IMR-90 (cell line): ENCODE measurements at regions not wholly inside any gene's neighbourhood (a gene's known extent, or its start where the extent isn't known, plus 50 kb on each side); places are given as distances from the start of the nearest gene placed in this dataset.

Experiments used
- ATAC-seq: fragments of 200-7000 bp; cut with Tn5 transposase; 2 replicates; pipeline ENCODE4 v1.9.1; 2020; ENCODE audit warnings: low read depth, mild to moderate bottlenecking, moderate library complexity
- BruUV-seq: library from RNA; stranded (reverse); fragments of 400-500 nt; replicated peaks from 2 replicates; lab custom pipeline; 2021; lab: Mats Ljungman, UMichigan
- CTCF ChIA-PET: fragments of 300-600 bp; formaldehyde crosslinking; extraction: SDS; loops from one replicate; lab custom pipeline; 2021; ENCODE audit warnings: antibody characterized with exemption; lab: Yijun Ruan, JAX
- POLR2A ChIA-PET: fragments of 300-600 bp; sonication (Branson Sonifier 250); formaldehyde crosslinking; loops from one replicate; lab custom pipeline; 2022; ENCODE audit warnings: antibody characterized with exemption; ENCODE audit not compliant: unreplicated experiment; lab: Charles Lee
- DNase-seq: peaks from one replicate; pipeline ENCODE4 v3.0.0; 2013
- H2AFZ ChIP-seq: replicated peaks from 2 replicates; pipeline ENCODE3; 2013; ENCODE audit warnings: low read length, mild to moderate bottlenecking; ENCODE audit not compliant: poor library complexity
- H2AK5ac ChIP-seq: 2 replicates; pipeline ENCODE4 v1.6.1; 2013; ENCODE audit warnings: low read depth, low read length, inconsistent platforms
- H2AK9ac ChIP-seq: replicated peaks from 2 replicates; pipeline ENCODE3; 2013; ENCODE audit warnings: mild to moderate bottlenecking, low read depth, low read length, moderate library complexity; ENCODE audit not compliant: poor library complexity
- H2BK120ac ChIP-seq: 2 replicates; pipeline ENCODE4 v1.6.1; 2013; ENCODE audit warnings: low read depth, low read length, inconsistent platforms
- H2BK15ac ChIP-seq: 3 replicates; pipeline ENCODE4 v1.6.1; 2013; ENCODE audit warnings: low read depth, low read length, inconsistent platforms
- H2BK20ac ChIP-seq: 2 replicates; pipeline ENCODE4 v1.6.1; 2013; ENCODE audit warnings: low read depth, mild to moderate bottlenecking, inconsistent platforms, low read length, moderate library complexity
- H2BK5ac ChIP-seq: 2 replicates; pipeline ENCODE4 v1.6.1; 2013; ENCODE audit warnings: mild to moderate bottlenecking, low read depth, low read length, inconsistent platforms; ENCODE audit not compliant: poor library complexity, severe bottlenecking
- H3K14ac ChIP-seq: replicated peaks from 2 replicates; pipeline ENCODE4 v1.6.1; 2013; ENCODE audit warnings: low read depth, low read length, inconsistent platforms
- H3K18ac ChIP-seq: 2 replicates; pipeline ENCODE4 v1.6.1; 2013; ENCODE audit warnings: low read depth, low read length, control low read depth
- H3K23ac ChIP-seq: 2 replicates; pipeline ENCODE4 v1.6.1; 2013; ENCODE audit warnings: low read depth, low read length, inconsistent platforms
- H3K27ac ChIP-seq: 2 replicates; pipeline ENCODE4 v1.5.1; 2013; ENCODE audit warnings: mild to moderate bottlenecking, control low read depth, low read length; ENCODE audit not compliant: insufficient read depth
- H3K27me3 ChIP-seq: 2 replicates; pipeline ENCODE4 v1.6.1; 2013; ENCODE audit warnings: low read length; ENCODE audit not compliant: control insufficient read depth, insufficient read depth
- H3K36me3 ChIP-seq: 2 replicates; pipeline ENCODE4 v1.6.1; 2013; ENCODE audit warnings: low read length, mixed read lengths; ENCODE audit not compliant: control insufficient read depth, insufficient read depth
- H3K4ac ChIP-seq: 2 replicates; pipeline ENCODE4 v1.6.1; 2013; ENCODE audit warnings: low read depth, low read length, inconsistent platforms
- H3K4me1 ChIP-seq: 2 replicates; pipeline ENCODE4 v1.6.1; 2013; ENCODE audit warnings: low read length, mixed read lengths; ENCODE audit not compliant: control insufficient read depth, insufficient read depth
- H3K4me2 ChIP-seq: 2 replicates; pipeline ENCODE4 v1.6.1; 2013; ENCODE audit warnings: low read depth, mild to moderate bottlenecking, control low read depth, low read length, moderate library complexity
- H3K4me3 ChIP-seq: 2 replicates; pipeline ENCODE4 v1.5.1; 2013; ENCODE audit warnings: low read depth, mild to moderate bottlenecking, control low read depth, low read length, moderate library complexity; ENCODE audit not compliant: insufficient read depth
- H3K56ac ChIP-seq: 2 replicates; pipeline ENCODE4 v1.6.1; 2013; ENCODE audit warnings: low read length, inconsistent platforms; ENCODE audit not compliant: insufficient read depth; ENCODE audit errors: extremely low read depth
- H3K79me1 ChIP-seq, 2 experiments: 2 replicates each; pipeline ENCODE4 v1.6.1; 2013; ENCODE audit warnings: low read length in 2 of 2, inconsistent platforms in 1 of 2, low read depth in 1 of 2
- H3K9ac ChIP-seq: 2 replicates; pipeline ENCODE4 v1.6.1; 2013; ENCODE audit warnings: low read depth, low read length, control low read depth
- H3K9me1 ChIP-seq: 2 replicates; pipeline ENCODE4 v1.6.1; 2013; ENCODE audit warnings: low read length, inconsistent platforms; ENCODE audit not compliant: insufficient read depth
- H3K9me3 ChIP-seq: 2 replicates; pipeline ENCODE4 v1.6.1; 2013; ENCODE audit warnings: low read length; ENCODE audit not compliant: control insufficient read depth, insufficient read depth
- H4K20me1 ChIP-seq: 2 replicates; pipeline ENCODE4 v1.6.1; 2013; ENCODE audit warnings: low read length, inconsistent platforms; ENCODE audit not compliant: insufficient read depth
- H4K5ac ChIP-seq: 2 replicates; pipeline ENCODE4 v1.6.1; 2013; ENCODE audit warnings: mild to moderate bottlenecking, low read depth, low read length, control low read depth
- H4K8ac ChIP-seq, 2 experiments: 2 replicates each; pipeline ENCODE4 v1.6.1; 2013; ENCODE audit warnings: low read depth in 2 of 2, low read length in 2 of 2, control low read depth in 1 of 2, inconsistent platforms in 1 of 2
- H4K91ac ChIP-seq: 2 replicates; pipeline ENCODE4 v1.6.1; 2013; ENCODE audit warnings: low read depth, low read length, inconsistent platforms; ENCODE audit not compliant: insufficient read depth
- BHLHE40 ChIP-seq: fragments of 150-350 bp; IDR thresholded peaks from 2 replicates; pipeline ENCODE4 v1.6.1; 2016; ENCODE audit warnings: mild to moderate bottlenecking, low read depth, low read length
- CEBPB ChIP-seq: IDR thresholded peaks from 2 replicates; pipeline ENCODE4 v1.6.1; 2012; ENCODE audit warnings: low read depth, low read length, improper control_type of control experiment
- CHD1 ChIP-seq: IDR thresholded peaks from 2 replicates; pipeline ENCODE4 v1.6.1; 2012; ENCODE audit warnings: low read depth, low read length, improper control_type of control experiment
- ELK1 ChIP-seq: fragments of 150-350 bp; IDR thresholded peaks from 2 replicates; pipeline ENCODE4 v1.6.1; 2016; ENCODE audit warnings: low read depth, mild to moderate bottlenecking, low read length, moderate library complexity, borderline replicate concordance
- FOS ChIP-seq: fragments of 150-350 bp; IDR thresholded peaks from 2 replicates; pipeline ENCODE4 v1.6.1; 2016; ENCODE audit warnings: low read depth, low read length
- MAFK ChIP-seq: IDR thresholded peaks from 2 replicates; pipeline ENCODE4 v1.6.1; 2012; ENCODE audit warnings: low read depth, low read length, improper control_type of control experiment
- MAZ ChIP-seq: IDR thresholded peaks from 2 replicates; pipeline ENCODE4 v1.6.1; 2012; ENCODE audit warnings: low read depth, mild to moderate bottlenecking, low read length, improper control_type of control experiment, moderate library complexity, borderline replicate concordance
- MXI1 ChIP-seq: IDR thresholded peaks from 2 replicates; pipeline ENCODE4 v1.6.1; 2012; ENCODE audit warnings: low read depth, mild to moderate bottlenecking, low read length, moderate library complexity, borderline replicate concordance
- NFE2L2 ChIP-seq: fragments of 150-350 bp; IDR thresholded peaks from 2 replicates; pipeline ENCODE4 v1.6.1; 2016; ENCODE audit warnings: low read depth, mild to moderate bottlenecking, low read length
- POLR2A ChIP-seq: IDR thresholded peaks from 2 replicates; pipeline ENCODE4 v1.6.1; 2012; ENCODE audit warnings: mild to moderate bottlenecking, low read depth, low read length
- RAD21 ChIP-seq: IDR thresholded peaks from 2 replicates; pipeline ENCODE4 v1.6.1; 2012; ENCODE audit warnings: low read length, improper control_type of control experiment
- RCOR1 ChIP-seq: IDR thresholded peaks from 2 replicates; pipeline ENCODE4 v1.6.1; 2012; ENCODE audit warnings: mild to moderate bottlenecking, low read length, improper control_type of control experiment; ENCODE audit not compliant: insufficient replicate concordance
- RFX5 ChIP-seq: IDR thresholded peaks from 2 replicates; pipeline ENCODE4 v1.8.0; 2012; ENCODE audit warnings: low read depth, mild to moderate bottlenecking, low read length, moderate library complexity
- SMC3 ChIP-seq: fragments of 150-350 bp; IDR thresholded peaks from 2 replicates; pipeline ENCODE4 v1.6.1; 2016; ENCODE audit warnings: low read depth, mild to moderate bottlenecking, antibody characterized with exemption, low read length, moderate library complexity
- USF2 ChIP-seq: fragments of 150-350 bp; IDR thresholded peaks from 2 replicates; pipeline ENCODE4 v1.6.1; 2017; ENCODE audit warnings: mild to moderate bottlenecking, antibody characterized with exemption, low read length, low read depth
- WGBS, 2 experiments: methylation state at CpG; one replicate each; pipeline versions ENCODE4 v1.1.5 to v1.1.7; 2013; ENCODE audit warnings: missing lambda C conversion rate in 2 of 2; ENCODE audit not compliant: insufficient read length in 1 of 2; ENCODE audit errors: extremely low coverage in 2 of 2; 5-methylcytosine and 5-hydroxymethylcytosine counted together
- dilution Hi-C: fragments of 300-500 bp; cut with HindIII; formaldehyde crosslinking; loops from one replicate; pipeline ENCODE4 v1.14.3; 2018; ENCODE audit warnings: low sequenced_read_pairs; ENCODE audit not compliant: unreplicated experiment
- in situ Hi-C: fragments of 300-500 bp; cut with MboI; formaldehyde crosslinking; loops from 3 replicates; pipeline ENCODE4 v1.14.3; 2019; ENCODE audit warnings: low sequenced_read_pairs, inconsistent platforms, mixed read lengths
- intact Hi-C: fragments of 100-400 bp; cut with micrococcal nuclease; formaldehyde crosslinking; loops from 2 replicates; pipeline ENCODE4 v1.10.0; 2022
- TF ChIP-seq, protein P1 (sequence below): conservative IDR thresholded peaks from 2 replicates; pipeline ENCODE4 v1.5.1; 2012; ENCODE audit warnings: mild to moderate bottlenecking, low read depth, low read length, improper control_type of control experiment

DNA sequence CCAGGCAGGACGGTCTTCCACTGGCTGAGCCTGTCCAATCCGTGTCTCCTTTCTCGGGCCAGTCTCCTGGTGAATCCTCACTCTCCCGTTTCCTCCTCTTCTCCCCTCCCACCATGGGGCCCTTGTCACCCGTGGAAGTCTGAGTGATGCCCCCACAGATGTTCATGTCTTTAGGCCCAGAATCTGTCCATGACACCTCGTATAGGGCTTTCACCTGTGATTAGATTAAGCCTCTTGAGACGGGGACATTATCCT is 193.5 kb downstream of the ZFP36L2 start:
- H3K36me3 ChIP-seq: no peaks in the 10 kb centered on the region
- no peaks in the 10 kb centered on the region for H3K79me1 ChIP-seq
- CTCF ChIA-PET: interaction anchor here (0.6 kb wide), 1 partner anchor 120 kb away, joined by 3 read pairs; no protein-coding TSS in a partner anchor
- no peaks in the 10 kb centered on the region for H3K27me3 ChIP-seq
- no peak overlapping the region for H3K4me3 ChIP-seq
- dilution Hi-C loops: no loop called here
- H2AK5ac ChIP-seq: peak overlapping the region; percentile 44; the same call in 1 of the 2 replicates
- no peak overlapping the region; the same call in 1 of the 2 replicates for H4K5ac ChIP-seq
- no peak for ATAC-seq
- BruUV-seq: no TSS peak
- H2AK9ac ChIP-seq: peak overlapping the region; percentile 10
- in situ Hi-C loops: no loop called here
- POLR2A ChIA-PET: no interaction called here
- H3K23ac ChIP-seq: no peak overlapping the region
- peak overlapping the region; percentile 44; the same call in 1 of the 2 replicates for H2BK120ac ChIP-seq
- H2AFZ ChIP-seq: peak overlapping the region; percentile 77
- no peaks in the 10 kb centered on the region; the same call in 1 of the 2 replicates for H3K4me1 ChIP-seq
- H4K20me1 ChIP-seq: no peaks in the 10 kb centered on the region
- H3K18ac ChIP-seq: peak overlapping the region; percentile 6
- no peak for DNase-seq
- no peak overlapping the region for H2BK5ac ChIP-seq
- no peak overlapping the region for H3K4me2 ChIP-seq
- no peaks in the 10 kb centered on the region for H3K9me3 ChIP-seq
- intact Hi-C loops: no loop called here
- peak overlapping the region; percentile 75; the same call in 1 of the 2 replicates for H2BK20ac ChIP-seq
- H3K14ac ChIP-seq: no peak overlapping the region
- 86% methylated on average over 7 of the region's 7 CpGs; no CpG with 5 or more reads in 1 of the 2 experiments for WGBS, 2 experiments
- TF ChIP-seq RAD21: no peak
- TF ChIP-seq MAFK: no peak
- no peak for TF ChIP-seq RFX5
- no peak for TF ChIP-seq CHD1
- no peak for TF ChIP-seq CEBPB
- no peak for TF ChIP-seq NFE2L2
- TF ChIP-seq RCOR1: no peak
- no peak for TF ChIP-seq USF2
- TF ChIP-seq, protein P1, sequence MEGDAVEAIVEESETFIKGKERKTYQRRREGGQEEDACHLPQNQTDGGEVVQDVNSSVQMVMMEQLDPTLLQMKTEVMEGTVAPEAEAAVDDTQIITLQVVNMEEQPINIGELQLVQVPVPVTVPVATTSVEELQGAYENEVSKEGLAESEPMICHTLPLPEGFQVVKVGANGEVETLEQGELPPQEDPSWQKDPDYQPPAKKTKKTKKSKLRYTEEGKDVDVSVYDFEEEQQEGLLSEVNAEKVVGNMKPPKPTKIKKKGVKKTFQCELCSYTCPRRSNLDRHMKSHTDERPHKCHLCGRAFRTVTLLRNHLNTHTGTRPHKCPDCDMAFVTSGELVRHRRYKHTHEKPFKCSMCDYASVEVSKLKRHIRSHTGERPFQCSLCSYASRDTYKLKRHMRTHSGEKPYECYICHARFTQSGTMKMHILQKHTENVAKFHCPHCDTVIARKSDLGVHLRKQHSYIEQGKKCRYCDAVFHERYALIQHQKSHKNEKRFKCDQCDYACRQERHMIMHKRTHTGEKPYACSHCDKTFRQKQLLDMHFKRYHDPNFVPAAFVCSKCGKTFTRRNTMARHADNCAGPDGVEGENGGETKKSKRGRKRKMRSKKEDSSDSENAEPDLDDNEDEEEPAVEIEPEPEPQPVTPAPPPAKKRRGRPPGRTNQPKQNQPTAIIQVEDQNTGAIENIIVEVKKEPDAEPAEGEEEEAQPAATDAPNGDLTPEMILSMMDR: no peak
- no peak for TF ChIP-seq SMC3
- TF ChIP-seq MAZ: no peak
- no peak for TF ChIP-seq BHLHE40
- TF ChIP-seq FOS: no peak
- TF ChIP-seq POLR2A: no peak
- TF ChIP-seq MXI1: no peak
- TF ChIP-seq ELK1: no peak
- H3K9me1 ChIP-seq: no peaks in the 10 kb centered on the region
- peak overlapping the region; percentile 66 for H4K91ac ChIP-seq
- no peak overlapping the region for H3K27ac ChIP-seq
- no peak overlapping the region for H3K56ac ChIP-seq
- H2BK15ac ChIP-seq: peak overlapping the region; percentile 59; the same call in 1 of the 3 replicates
- H3K9ac ChIP-seq: no peak overlapping the region
- peak overlapping the region; percentile 9; the same call in 1 of the 2 replicates for H3K4ac ChIP-seq
- H4K8ac ChIP-seq: peak overlapping the region; percentile 37 to 79; a peak in 2 of 4 replicates
